ENCODE measurements at regions not wholly inside any gene's neighbourhood (a gene's known extent, or its start where the extent isn't known, plus 50 kb on each side); places are given as distances from the start of the nearest gene placed in this dataset.

DNA sequence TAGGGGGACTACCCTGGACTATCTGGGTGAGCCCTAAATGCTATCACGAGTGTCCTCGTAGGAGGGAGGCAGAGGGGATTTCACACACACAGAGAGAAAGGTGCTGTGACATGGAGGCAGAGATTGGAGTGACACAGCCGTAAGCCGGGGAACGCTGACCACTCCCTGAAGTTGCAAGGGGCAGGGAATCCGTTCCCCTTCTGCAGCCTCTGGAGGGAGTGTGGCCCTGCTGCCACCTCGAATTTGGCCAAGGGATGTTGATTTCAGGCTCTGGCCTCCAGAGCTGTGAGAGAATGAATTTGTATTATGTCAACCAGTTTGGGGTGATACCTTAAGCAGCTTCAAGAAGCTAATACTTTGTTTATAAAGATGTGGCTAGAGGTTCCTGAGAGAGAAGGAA is 137.7 kb downstream of the ACTL8 start:
- TF ChIP-seq, protein P1, sequence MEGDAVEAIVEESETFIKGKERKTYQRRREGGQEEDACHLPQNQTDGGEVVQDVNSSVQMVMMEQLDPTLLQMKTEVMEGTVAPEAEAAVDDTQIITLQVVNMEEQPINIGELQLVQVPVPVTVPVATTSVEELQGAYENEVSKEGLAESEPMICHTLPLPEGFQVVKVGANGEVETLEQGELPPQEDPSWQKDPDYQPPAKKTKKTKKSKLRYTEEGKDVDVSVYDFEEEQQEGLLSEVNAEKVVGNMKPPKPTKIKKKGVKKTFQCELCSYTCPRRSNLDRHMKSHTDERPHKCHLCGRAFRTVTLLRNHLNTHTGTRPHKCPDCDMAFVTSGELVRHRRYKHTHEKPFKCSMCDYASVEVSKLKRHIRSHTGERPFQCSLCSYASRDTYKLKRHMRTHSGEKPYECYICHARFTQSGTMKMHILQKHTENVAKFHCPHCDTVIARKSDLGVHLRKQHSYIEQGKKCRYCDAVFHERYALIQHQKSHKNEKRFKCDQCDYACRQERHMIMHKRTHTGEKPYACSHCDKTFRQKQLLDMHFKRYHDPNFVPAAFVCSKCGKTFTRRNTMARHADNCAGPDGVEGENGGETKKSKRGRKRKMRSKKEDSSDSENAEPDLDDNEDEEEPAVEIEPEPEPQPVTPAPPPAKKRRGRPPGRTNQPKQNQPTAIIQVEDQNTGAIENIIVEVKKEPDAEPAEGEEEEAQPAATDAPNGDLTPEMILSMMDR (IDR thresholded peaks at IDR 0.05; ENCODE audit: low read depth, low read length): no peak
- TF ChIP-seq POLR2A (IDR thresholded peaks at IDR 0.05; ENCODE audit: extremely low read depth, insufficient read length) (no peak), MYC (IDR thresholded peaks at IDR 0.05; ENCODE audit: low read depth, low read length) (no peak)
